GM12873 (cell line): ENCODE measurements at regions not wholly inside any gene's neighbourhood (a gene's known extent, or its start where the extent isn't known, plus 50 kb on each side); places are given as distances from the start of the nearest gene placed in this dataset.

Source experiments
- CTCF ChIP-seq: IDR thresholded peaks from 2 replicates; pipeline ENCODE4 v1.5.1; 2012; ENCODE audit warnings: low read depth, mild to moderate bottlenecking, moderate library complexity, low read length, control low read depth; ENCODE audit not compliant: insufficient read depth; ENCODE audit errors: missing control alignments

GRCh38 chr1:69438056-69438795 is 129.5 kb upstream of the LRRC7 start:
- TF ChIP-seq CTCF: no peak

- no peak for TF ChIP-seq CTCF
These were observed 126.2 kb upstream of the LRRC7 start for GRCh38 chr1:69441496-69441895.

- TF ChIP-seq CTCF: no peak
These were observed 116.5 kb upstream of the LRRC7 start for GRCh38 chr1:69451196-69451595.

GRCh38 chr1:69455718-69456117 is 112.0 kb upstream of the LRRC7 start:
- no peak for TF ChIP-seq CTCF

- TF ChIP-seq CTCF: no peak
These were observed 108.5 kb upstream of the LRRC7 start for GRCh38 chr1:69459244-69459643.

- no peak for TF ChIP-seq CTCF
These were observed 92.7 kb upstream of the LRRC7 start for GRCh38 chr1:69475021-69475420.

GRCh38 chr1:69479734-69480133 is 88.0 kb upstream of the LRRC7 start:
- TF ChIP-seq CTCF: no peak

- no peak for TF ChIP-seq CTCF
These were observed 84.5 kb upstream of the LRRC7 start for GRCh38 chr1:69483246-69483645.
